ENCODE measurements at regions not wholly inside any gene's neighbourhood (a gene's known extent, or its start where the extent isn't known, plus 50 kb on each side); places are given as distances from the start of the nearest gene placed in this dataset.
"Not testable (repeated sequence)": the region's sequence is repeated elsewhere in the genome, so short reads cannot be mapped to it uniquely, and the experiment has no call there.

DNA sequence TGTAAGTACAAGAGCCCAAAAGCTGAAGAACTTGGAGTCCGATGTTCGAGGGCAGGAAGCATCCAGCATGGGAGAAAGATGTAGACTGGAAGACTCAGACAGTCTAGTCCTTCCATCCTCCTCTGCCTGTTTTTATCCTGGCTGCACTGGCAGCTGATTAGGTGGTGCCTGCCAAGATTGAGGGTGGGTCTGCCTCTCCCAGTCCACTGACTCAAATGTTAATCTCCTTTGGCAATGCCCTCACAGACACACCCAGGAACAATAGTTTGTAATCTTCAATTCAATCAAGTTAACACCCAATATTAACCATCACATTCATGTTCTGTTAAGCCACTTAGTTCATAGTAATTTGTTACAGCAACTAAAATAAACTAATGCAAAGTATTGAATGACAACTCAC is 904.4 kb upstream of the HS3ST1 start:
- TF ChIP-seq, protein P1, sequence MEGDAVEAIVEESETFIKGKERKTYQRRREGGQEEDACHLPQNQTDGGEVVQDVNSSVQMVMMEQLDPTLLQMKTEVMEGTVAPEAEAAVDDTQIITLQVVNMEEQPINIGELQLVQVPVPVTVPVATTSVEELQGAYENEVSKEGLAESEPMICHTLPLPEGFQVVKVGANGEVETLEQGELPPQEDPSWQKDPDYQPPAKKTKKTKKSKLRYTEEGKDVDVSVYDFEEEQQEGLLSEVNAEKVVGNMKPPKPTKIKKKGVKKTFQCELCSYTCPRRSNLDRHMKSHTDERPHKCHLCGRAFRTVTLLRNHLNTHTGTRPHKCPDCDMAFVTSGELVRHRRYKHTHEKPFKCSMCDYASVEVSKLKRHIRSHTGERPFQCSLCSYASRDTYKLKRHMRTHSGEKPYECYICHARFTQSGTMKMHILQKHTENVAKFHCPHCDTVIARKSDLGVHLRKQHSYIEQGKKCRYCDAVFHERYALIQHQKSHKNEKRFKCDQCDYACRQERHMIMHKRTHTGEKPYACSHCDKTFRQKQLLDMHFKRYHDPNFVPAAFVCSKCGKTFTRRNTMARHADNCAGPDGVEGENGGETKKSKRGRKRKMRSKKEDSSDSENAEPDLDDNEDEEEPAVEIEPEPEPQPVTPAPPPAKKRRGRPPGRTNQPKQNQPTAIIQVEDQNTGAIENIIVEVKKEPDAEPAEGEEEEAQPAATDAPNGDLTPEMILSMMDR (IDR thresholded peaks at IDR 0.05 in 2 of 3, conservative IDR thresholded peaks at IDR 0.05 in 1 of 3; ENCODE audit: borderline replicate concordance in 1 of 3, insufficient read depth in 1 of 3, low read depth in 2 of 3, low read length in 2 of 3), result not testable (repeated sequence)
- not testable (repeated sequence) for TF ChIP-seq ELF1 (IDR thresholded peaks at IDR 0.05; ENCODE audit: borderline replicate concordance, low read depth)
